Muscle layer of colon (tissue), 2 donors: ENCODE measurements at regions not wholly inside any gene's neighbourhood (a gene's known extent, or its start where the extent isn't known, plus 50 kb on each side); places are given as distances from the start of the nearest gene placed in this dataset.

Experiments used
- H3K27ac ChIP-seq: one replicate; pipeline ENCODE4 v1.7.0; 2013; ENCODE audit warnings: low read depth, mild to moderate bottlenecking, low read length, moderate library complexity
- H3K27me3 ChIP-seq, 2 donors: one replicate each; pipeline ENCODE4 v1.7.0; 2013; ENCODE audit warnings: low read length in 2 of 2, mild to moderate bottlenecking in 2 of 2; ENCODE audit not compliant: insufficient read depth in 2 of 2, control insufficient read depth in 1 of 2
- H3K36me3 ChIP-seq: one replicate; pipeline ENCODE4 v1.7.0; 2013; ENCODE audit warnings: mild to moderate bottlenecking, low read length; ENCODE audit not compliant: insufficient read depth
- H3K4me1 ChIP-seq: one replicate; pipeline ENCODE4 v1.7.0; 2013; ENCODE audit warnings: mild to moderate bottlenecking, low read length; ENCODE audit not compliant: insufficient read depth
- H3K4me3 ChIP-seq, 2 donors: one replicate each; pipeline ENCODE4 v1.7.0; 2013; ENCODE audit warnings: low read length in 2 of 2, low read depth in 1 of 2, mild to moderate bottlenecking in 1 of 2, moderate library complexity in 1 of 2
- H3K9ac ChIP-seq: one replicate; pipeline ENCODE4 v1.7.0; 2013; ENCODE audit warnings: low read length
- H3K9me3 ChIP-seq: one replicate; pipeline ENCODE4 v1.7.0; 2013; ENCODE audit warnings: mild to moderate bottlenecking, low read length
- donor health status: abdominal sarcoma.
- donor health status: Adenocarcinoma of cecum.

DNA sequence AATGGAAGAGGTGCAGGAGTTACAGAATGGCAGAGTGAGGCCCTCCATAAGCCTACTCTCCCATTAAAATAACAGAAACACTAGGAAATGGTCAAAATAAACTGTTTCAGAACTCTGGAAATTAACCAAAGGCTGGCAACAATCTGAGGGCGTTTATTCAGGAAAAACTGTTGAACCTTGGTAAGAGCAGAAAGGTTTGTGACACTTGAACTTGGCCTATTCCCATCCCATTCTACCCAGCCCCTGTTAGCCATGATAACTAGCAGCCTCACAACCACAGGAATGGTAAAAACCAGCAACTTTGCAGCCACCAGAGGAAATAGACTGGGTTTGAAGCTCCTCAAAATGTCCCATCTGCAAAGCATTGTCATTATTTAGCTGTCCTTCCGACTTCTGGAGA, 256.8 kb downstream of the RHOU start:
- no peak overlapping the region for H3K27ac ChIP-seq
- H3K9ac ChIP-seq: no peak overlapping the region
- H3K27me3 ChIP-seq: no peaks in the 10 kb centered on the region
- no peaks in the 10 kb centered on the region for H3K36me3 ChIP-seq
- H3K4me1 ChIP-seq: peaks cover 43% of the 10 kb centered on the region
- no peaks in the 10 kb centered on the region for H3K9me3 ChIP-seq
- H3K4me3 ChIP-seq: no peak overlapping the region

- no peak overlapping the region for H3K27ac ChIP-seq
- peaks cover 34% of the 10 kb centered on the region for H3K4me1 ChIP-seq
- H3K9ac ChIP-seq: no peak overlapping the region
- no peaks in the 10 kb centered on the region for H3K27me3 ChIP-seq
- H3K4me3 ChIP-seq: no peak overlapping the region
- H3K36me3 ChIP-seq: no peaks in the 10 kb centered on the region
- no peaks in the 10 kb centered on the region for H3K9me3 ChIP-seq
Observed at GRCh38 chr1:228992907-228993535, 257.7 kb downstream of the RHOU start.

DNA sequence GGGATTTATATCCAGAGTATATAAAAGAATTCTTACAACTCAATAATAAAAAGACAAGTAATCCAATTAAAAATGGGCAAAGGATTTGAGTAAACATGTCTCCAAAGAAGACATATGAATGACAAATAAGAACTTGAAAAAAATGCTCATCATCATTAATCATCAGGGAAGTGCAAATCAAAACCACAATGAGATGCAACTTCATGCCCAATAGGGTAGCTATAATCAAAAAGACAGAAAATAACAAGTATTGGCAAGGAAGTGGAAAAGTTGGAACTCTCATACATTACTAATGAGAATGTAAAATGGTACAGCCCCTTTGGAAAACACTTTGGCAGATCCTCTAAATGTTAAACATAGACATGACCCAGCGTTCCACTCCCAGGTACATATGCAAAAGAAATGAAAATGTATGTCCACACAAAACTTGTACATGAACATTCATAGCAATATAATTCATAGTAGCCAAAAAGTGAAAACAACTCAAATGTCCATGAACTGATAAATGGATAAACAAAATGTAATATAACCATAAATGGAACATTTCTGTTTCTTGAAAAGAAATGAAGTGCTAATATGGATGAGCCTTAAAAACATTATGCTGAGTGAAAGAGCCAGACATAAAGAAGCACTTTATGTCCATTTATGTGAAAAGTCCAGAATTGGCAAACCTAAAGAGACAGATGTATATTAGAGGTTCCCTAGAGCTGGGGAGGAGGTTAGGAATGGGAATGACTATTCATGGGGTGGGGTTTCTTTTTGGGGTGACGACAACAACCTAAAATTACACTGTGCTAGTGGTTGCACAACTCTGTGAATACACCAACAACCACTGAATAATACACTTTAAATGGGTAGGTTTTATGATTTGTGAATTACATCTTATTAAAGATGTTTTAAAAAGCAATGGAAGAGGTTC, 259.7 kb downstream of the RHOU start:
- Histone ChIP-seq H3K27me3 (no peaks in the 10 kb centered on the region), H3K4me3 (no peak overlapping the region), H3K4me1 (peaks cover 17% of the 10 kb centered on the region), H3K9me3 (no peaks in the 10 kb centered on the region), H3K9ac (no peak overlapping the region), H3K27ac (no peak overlapping the region), H3K36me3 (no peaks in the 10 kb centered on the region)

DNA sequence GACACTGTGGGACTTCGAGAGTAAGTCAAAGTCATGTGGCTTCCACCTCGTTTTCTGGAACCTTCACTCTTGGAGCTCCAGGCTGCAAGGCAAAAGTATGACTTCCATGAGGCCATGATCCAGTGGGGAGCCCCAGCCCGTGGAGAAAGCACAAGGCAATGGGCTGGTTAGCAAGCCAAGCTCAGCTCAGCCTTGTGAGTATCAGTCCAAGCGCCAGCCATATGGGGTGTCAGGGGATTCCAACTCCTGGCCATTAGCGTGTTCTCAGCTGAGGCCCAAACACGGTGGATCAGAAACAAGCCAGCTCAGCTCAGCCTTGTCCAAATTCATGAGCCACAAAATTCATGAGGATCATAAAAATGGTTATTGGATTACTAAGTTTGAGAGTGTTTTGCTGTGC, 261.0 kb downstream of the RHOU start:
- Histone ChIP-seq H3K4me1 (peaks cover 4% of the 10 kb centered on the region), H3K9ac (no peak overlapping the region), H3K9me3 (no peaks in the 10 kb centered on the region), H3K27me3 (no peaks in the 10 kb centered on the region), H3K27ac (no peak overlapping the region), H3K4me3 (no peak overlapping the region), H3K36me3 (no peaks in the 10 kb centered on the region)

DNA sequence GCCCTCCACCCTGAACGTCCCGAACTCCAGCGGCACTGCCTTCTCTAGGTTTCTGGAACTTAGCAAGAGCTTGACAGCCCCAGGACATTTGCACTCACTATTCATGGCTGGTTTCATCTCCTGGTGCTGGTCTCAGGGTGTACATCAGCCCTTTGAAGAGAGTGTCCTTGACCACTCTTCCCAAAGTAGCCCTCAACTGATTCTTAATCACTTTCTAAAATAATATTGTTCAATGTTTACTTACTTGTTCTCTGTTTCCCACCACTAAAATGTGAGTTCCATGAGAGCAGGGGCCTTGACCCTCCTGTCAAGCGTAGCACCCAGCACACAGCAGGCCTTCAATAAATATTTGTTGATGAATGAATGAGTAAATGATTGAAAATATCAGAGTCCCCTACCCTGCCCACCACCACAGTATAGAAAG, 262.5 kb downstream of the RHOU start:
- Histone ChIP-seq H3K36me3 (no peaks in the 10 kb centered on the region), H3K27me3 (no peaks in the 10 kb centered on the region), H3K9ac (no peak overlapping the region), H3K4me3 (no peak overlapping the region), H3K27ac (no peak overlapping the region), H3K4me1 (no peaks in the 10 kb centered on the region), H3K9me3 (no peaks in the 10 kb centered on the region)

DNA sequence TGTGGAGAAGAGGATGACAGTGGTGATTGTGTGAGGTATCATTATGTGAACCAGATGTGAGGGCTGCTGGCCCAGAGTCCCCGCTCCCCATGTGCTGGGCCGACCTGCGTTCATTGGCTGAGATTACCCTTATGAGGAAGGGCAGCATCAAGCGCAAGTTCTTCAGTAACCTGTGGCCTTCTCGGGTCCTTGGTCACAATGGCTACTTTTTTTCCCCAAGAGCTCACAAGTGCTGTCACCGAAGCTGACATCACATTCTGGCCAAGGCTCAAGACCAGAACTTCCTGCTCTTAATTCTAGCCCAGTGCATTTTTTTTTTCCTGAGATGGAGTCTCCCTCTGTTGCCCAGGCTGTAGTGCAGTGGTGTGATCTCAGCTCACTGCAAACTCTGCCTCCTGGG, 262.9 kb downstream of the RHOU start:
- H3K27ac ChIP-seq: no peak overlapping the region
- no peak overlapping the region for H3K9ac ChIP-seq
- no peaks in the 10 kb centered on the region for H3K27me3 ChIP-seq
- peaks cover 2% of the 10 kb centered on the region for H3K4me1 ChIP-seq
- H3K4me3 ChIP-seq: no peak overlapping the region
- H3K9me3 ChIP-seq: no peaks in the 10 kb centered on the region
- no peaks in the 10 kb centered on the region for H3K36me3 ChIP-seq

GRCh38 chr1:228999446-229000170, 264.3 kb downstream of the RHOU start:
- H3K27ac ChIP-seq: no peak overlapping the region
- no peaks in the 10 kb centered on the region for H3K36me3 ChIP-seq
- H3K9me3 ChIP-seq: no peaks in the 10 kb centered on the region
- peaks cover 15% of the 10 kb centered on the region for H3K4me1 ChIP-seq
- H3K4me3 ChIP-seq: no peak overlapping the region
- H3K9ac ChIP-seq: no peak overlapping the region
- no peaks in the 10 kb centered on the region for H3K27me3 ChIP-seq

- Histone ChIP-seq H3K4me1 (peaks cover 15% of the 10 kb centered on the region), H3K4me3 (no peak overlapping the region), H3K9me3 (no peaks in the 10 kb centered on the region), H3K27ac (no peak overlapping the region), H3K9ac (no peak overlapping the region), H3K27me3 (no peaks in the 10 kb centered on the region), H3K36me3 (no peaks in the 10 kb centered on the region)
Observed at GRCh38 chr1:229000187-229000586, 264.9 kb downstream of the RHOU start.

GRCh38 chr1:229001467-229002011, 266.3 kb downstream of the RHOU start:
- H3K27ac ChIP-seq: no peak overlapping the region

GRCh38 chr1:229002037-229002436, 266.8 kb downstream of the RHOU start:
- Histone ChIP-seq H3K27ac (no peak overlapping the region), H3K9ac (no peak overlapping the region), H3K4me3 (no peak overlapping the region)

More at GRCh38 chr1:229001467-229002011, 266.3 kb downstream of the RHOU start:
- Histone ChIP-seq H3K27me3 (no peaks in the 10 kb centered on the region), H3K9ac (no peak overlapping the region), H3K4me1 (peaks cover 15% of the 10 kb centered on the region), H3K4me3 (no peak overlapping the region), H3K36me3 (no peaks in the 10 kb centered on the region), H3K9me3 (no peaks in the 10 kb centered on the region)

GRCh38 chr1:229002451-229002960, 267.2 kb downstream of the RHOU start:
- H3K4me3 ChIP-seq: no peak overlapping the region
- no peak overlapping the region for H3K9ac ChIP-seq
- no peaks in the 10 kb centered on the region for H3K36me3 ChIP-seq
- no peaks in the 10 kb centered on the region for H3K27me3 ChIP-seq
- no peaks in the 10 kb centered on the region for H3K9me3 ChIP-seq
- H3K27ac ChIP-seq: no peak overlapping the region
- H3K4me1 ChIP-seq: peaks cover 15% of the 10 kb centered on the region

More at GRCh38 chr1:229002037-229002436, 266.8 kb downstream of the RHOU start:
- H3K4me1 ChIP-seq: peaks cover 15% of the 10 kb centered on the region
- no peaks in the 10 kb centered on the region for H3K27me3 ChIP-seq
- H3K36me3 ChIP-seq: no peaks in the 10 kb centered on the region
- no peaks in the 10 kb centered on the region for H3K9me3 ChIP-seq
